ENCODE measurements at regions not wholly inside any gene's neighbourhood (a gene's known extent, or its start where the extent isn't known, plus 50 kb on each side); places are given as distances from the start of the nearest gene placed in this dataset.

GRCh38 chr2:71933467-71934319 lies 214.0 kb downstream of the CYP26B1 start:
- TF ChIP-seq ZBTB49 (CRISPR knock-in tag; IDR thresholded peaks at IDR 0.05; ENCODE audit: borderline replicate concordance) (no peak), ZNF431 (CRISPR knock-in tag; IDR thresholded peaks at IDR 0.05) (no peak), POLR2AphosphoS5 (IDR thresholded peaks at IDR 0.05; ENCODE audit: control insufficient read depth, insufficient read depth, low read depth, low read length) (no peak), BACH1 (tag; IDR thresholded peaks at IDR 0.05) (0 out of 2 replicates have a peak, but pooled peaks have one; percentile 3), TEAD2 (tag; IDR thresholded peaks at IDR 0.05) (no peak)

Measured in K562 (cell line).